Adrenal gland (tissue), 9 donors: ENCODE measurements at regions not wholly inside any gene's neighbourhood (a gene's known extent, or its start where the extent isn't known, plus 50 kb on each side); places are given as distances from the start of the nearest gene placed in this dataset.

ENCODE experiments used
- DNase-seq, 7 donors: peaks; one replicate each; pipeline ENCODE4 v3.0.0-alpha.2; 2019 to 2020
- H3K27ac ChIP-seq, 5 donors: fragments of 200-600 bp; sonication (generic) in 4 of 5; 1 replicate in 3 of 5; 2 replicates in 2 of 5; pipeline versions ENCODE4 v1.5.1 to v1.8.0; 2016 to 2020; ENCODE audit warnings: mild to moderate bottlenecking in 1 of 5
- H3K27me3 ChIP-seq: fragments of 200-600 bp; 2 replicates; pipeline ENCODE4 v1.8.0; 2021
- H3K36me3 ChIP-seq, 2 donors: fragments of 200-600 bp; replicated peaks in 1 of 2; 1 replicate in 1 of 2; 2 replicates in 1 of 2; pipeline versions ENCODE4 v1.5.1 to v1.8.0; 2018 to 2022
- H3K4me1 ChIP-seq, 2 donors: fragments of 200-600 bp; replicated peaks in 1 of 2; 1 replicate in 1 of 2; 2 replicates in 1 of 2; pipeline versions ENCODE4 v1.5.1 to v1.8.0; 2018 to 2021
- H3K4me3 ChIP-seq, 4 donors: fragments of 200-600 bp; sonication (generic) in 3 of 4; one replicate each; pipeline ENCODE4 v1.5.1; 2016 to 2018
- H3K9me3 ChIP-seq, 3 donors: fragments of 200-600 bp; sonication (generic) in 1 of 3; replicated peaks in 1 of 3; 1 replicate in 2 of 3; 2 replicates in 1 of 3; pipeline versions ENCODE4 v1.5.1 to v1.8.0; 2016 to 2021
- CTCF ChIP-seq, 6 experiments: fragments of 450-650 bp in 4 of 6; fragments of 200-600 bp in 2 of 6; sonication (generic) in 1 of 6; IDR thresholded peaks; 1 replicate in 5 of 6; 2 replicates in 1 of 6; pipeline versions ENCODE4 v1.5.1 to v1.8.0; 2016 to 2021; ENCODE audit warnings: antibody characterized with exemption in 6 of 6, mild to moderate bottlenecking in 2 of 6, moderate library complexity in 1 of 6
- POLR2A ChIP-seq, 2 donors: fragments of 450-650 bp; IDR thresholded peaks; one replicate each; pipeline ENCODE4 v1.6.1; 2017; ENCODE audit warnings: antibody characterized with exemption in 2 of 2, mild to moderate bottlenecking in 2 of 2, moderate library complexity in 1 of 2
- WGBS, 4 donors: extraction: QIAGEN DNeasy Blood & Tissue Kit in 2 of 4; methylation state at CpG; one replicate each; pipeline versions ENCODE4 v1.1.5 to v1.1.7; 2013 to 2017; 5-methylcytosine and 5-hydroxymethylcytosine counted together
- intact Hi-C, 2 donors: fragments of 100-400 bp; cut with DNase I; formaldehyde crosslinking; loops; one replicate each; pipeline versions ENCODE4 v1.14.1 to v1.15.0; 2022 to 2023
- donor health status: healthy with polysubstance abuse.
- donor health status: Bipolar disorder and iron deficiency.
- donor health status: DM: yes; HTN: yes; CAD: no.
- donor health status: DM: no; HTN: no; CAD: no.
- donor health status: DM: no; HTN: no; CAD: no.

GRCh38 chr10:53572799-53573198, 800.2 kb upstream of the MBL2 start:
- 53 to 58% (median 56%) methylated on average over 1 of the region's 1 CpG for WGBS, 4 donors
- Histone ChIP-seq H3K27me3 (no peaks in the 10 kb centered on the region), H3K27ac (no peak overlapping the region), H3K36me3 (no peaks in the 10 kb centered on the region), H3K4me1 (no peaks in the 10 kb centered on the region), H3K9me3 (no peaks in the 10 kb centered on the region), H3K4me3 (no peak overlapping the region)
- TF ChIP-seq POLR2A (IDR thresholded peaks at IDR 0.05) (no peak), CTCF (IDR thresholded peaks at IDR 0.05) (no peak)
- intact Hi-C loops, result no loop called here
- no peak for DNase-seq

- Histone ChIP-seq H3K27me3 (no peaks in the 10 kb centered on the region), H3K36me3 (no peaks in the 10 kb centered on the region), H3K4me3 (no peak overlapping the region), H3K4me1 (no peaks in the 10 kb centered on the region), H3K9me3 (no peaks in the 10 kb centered on the region), H3K27ac (no peak overlapping the region)
- TF ChIP-seq POLR2A (IDR thresholded peaks at IDR 0.05) (no peak), CTCF (IDR thresholded peaks at IDR 0.05) (no peak)
- no peak for DNase-seq
- intact Hi-C loops, result no loop called here
Observed at GRCh38 chr10:53570221-53570620, 797.6 kb upstream of the MBL2 start.

- intact Hi-C loops, result no loop called here
Observed at GRCh38 chr10:53569455-53569854, 796.9 kb upstream of the MBL2 start.

GRCh38 chr10:53548664-53549063, 776.1 kb upstream of the MBL2 start:
- H3K27me3 ChIP-seq, result no peaks in the 10 kb centered on the region
- no peak overlapping the region for H3K27ac ChIP-seq
- intact Hi-C loops, result no loop called here
- H3K4me1 ChIP-seq, result no peaks in the 10 kb centered on the region
- H3K36me3 ChIP-seq, result no peaks in the 10 kb centered on the region
- H3K4me3 ChIP-seq, result no peak overlapping the region
- TF ChIP-seq POLR2A (IDR thresholded peaks at IDR 0.05) (no peak), CTCF (IDR thresholded peaks at IDR 0.05) (no peak)
- 86 to 100% (median 96%) methylated on average over 1 of the region's 1 CpG for WGBS, 4 donors
- no peaks in the 10 kb centered on the region for H3K9me3 ChIP-seq
- DNase-seq, result no peak

More at GRCh38 chr10:53569455-53569854, 796.9 kb upstream of the MBL2 start:
- DNase-seq, result no peak
- no peaks in the 10 kb centered on the region for H3K4me1 ChIP-seq
- no peak overlapping the region for H3K4me3 ChIP-seq
- no peaks in the 10 kb centered on the region for H3K36me3 ChIP-seq
- no peak overlapping the region for H3K27ac ChIP-seq
- H3K27me3 ChIP-seq, result no peaks in the 10 kb centered on the region
- no peak for TF ChIP-seq POLR2A (IDR thresholded peaks at IDR 0.05)
- no peak for TF ChIP-seq CTCF (IDR thresholded peaks at IDR 0.05)
- H3K9me3 ChIP-seq, result no peaks in the 10 kb centered on the region
- 41 to 69% (median 62%) methylated on average over 3 of the region's 3 CpGs for WGBS, 4 donors
